ENCODE measurements at regions not wholly inside any gene's neighbourhood (a gene's known extent, or its start where the extent isn't known, plus 50 kb on each side); places are given as distances from the start of the nearest gene placed in this dataset.

DNA sequence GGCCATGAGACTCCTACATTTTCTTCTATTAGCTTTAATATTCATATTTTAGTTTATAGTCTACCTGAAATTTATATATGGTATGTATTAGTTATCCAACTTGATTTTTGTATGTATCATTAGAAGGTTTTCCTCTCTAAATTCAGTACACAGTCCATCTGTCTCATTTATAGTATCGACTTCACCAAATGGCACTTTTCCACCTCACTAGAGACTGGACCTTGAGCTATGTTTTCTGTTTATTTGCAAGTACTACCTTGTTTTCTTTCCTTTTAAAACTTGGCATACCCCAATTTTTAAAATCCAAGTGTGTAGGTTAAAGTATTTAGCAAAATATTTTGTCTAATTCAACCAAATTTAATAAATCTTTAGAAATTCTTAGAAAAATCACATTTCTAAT lies 1137.5 kb downstream of the NSUN3 start:
- no peak for DNase-seq
- 77 to 94% methylated on average over 1 of the region's 1 CpG for WGBS, 2 donors
- Histone ChIP-seq H3K27ac (no peak overlapping the region), H3K4me1 (no peaks in the 10 kb centered on the region), H3K36me3 (replicated peaks in 1 of 2; ENCODE audit: insufficient read depth in 1 of 2, low read depth in 2 of 2) (no peaks in the 10 kb centered on the region), H3K4me3 (no peak overlapping the region), H3K27me3 (no peaks in the 10 kb centered on the region), H3K9me3 (no peaks in the 10 kb centered on the region)
- intact Hi-C loops (cut with DNase I), result no loop called here
- no peak for ATAC-seq
- no peak for TF ChIP-seq POLR2A (IDR thresholded peaks at IDR 0.05)
- TF ChIP-seq, protein P1, sequence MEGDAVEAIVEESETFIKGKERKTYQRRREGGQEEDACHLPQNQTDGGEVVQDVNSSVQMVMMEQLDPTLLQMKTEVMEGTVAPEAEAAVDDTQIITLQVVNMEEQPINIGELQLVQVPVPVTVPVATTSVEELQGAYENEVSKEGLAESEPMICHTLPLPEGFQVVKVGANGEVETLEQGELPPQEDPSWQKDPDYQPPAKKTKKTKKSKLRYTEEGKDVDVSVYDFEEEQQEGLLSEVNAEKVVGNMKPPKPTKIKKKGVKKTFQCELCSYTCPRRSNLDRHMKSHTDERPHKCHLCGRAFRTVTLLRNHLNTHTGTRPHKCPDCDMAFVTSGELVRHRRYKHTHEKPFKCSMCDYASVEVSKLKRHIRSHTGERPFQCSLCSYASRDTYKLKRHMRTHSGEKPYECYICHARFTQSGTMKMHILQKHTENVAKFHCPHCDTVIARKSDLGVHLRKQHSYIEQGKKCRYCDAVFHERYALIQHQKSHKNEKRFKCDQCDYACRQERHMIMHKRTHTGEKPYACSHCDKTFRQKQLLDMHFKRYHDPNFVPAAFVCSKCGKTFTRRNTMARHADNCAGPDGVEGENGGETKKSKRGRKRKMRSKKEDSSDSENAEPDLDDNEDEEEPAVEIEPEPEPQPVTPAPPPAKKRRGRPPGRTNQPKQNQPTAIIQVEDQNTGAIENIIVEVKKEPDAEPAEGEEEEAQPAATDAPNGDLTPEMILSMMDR (IDR thresholded peaks at IDR 0.05), result no peak

DNA sequence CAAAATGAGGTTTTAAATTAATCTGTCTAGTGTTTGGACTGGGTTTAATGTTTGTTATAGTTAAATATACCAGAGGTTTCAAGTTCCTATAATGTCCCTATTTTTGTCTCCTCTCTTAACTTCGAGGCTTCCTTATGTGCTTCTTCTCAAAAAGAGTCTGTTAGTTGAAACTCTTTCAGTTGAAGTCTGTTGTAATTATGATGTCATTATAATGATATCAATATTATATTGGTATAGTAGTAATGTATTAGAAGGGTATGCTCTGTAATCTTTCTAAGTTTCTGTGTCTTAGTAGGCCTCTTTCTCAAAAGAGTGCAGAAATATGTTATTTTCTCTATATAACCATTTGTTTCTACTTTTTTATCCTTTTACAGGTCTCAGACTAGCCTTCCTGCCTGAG lies 1148.0 kb downstream of the NSUN3 start:
- H3K27ac ChIP-seq, result no peak overlapping the region
- no peak overlapping the region for H3K4me3 ChIP-seq
- TF ChIP-seq, protein P1 (IDR thresholded peaks at IDR 0.05), result no peak
- intact Hi-C loops (cut with DNase I), result no loop called here
- H3K4me1 ChIP-seq, result no peaks in the 10 kb centered on the region
- H3K36me3 ChIP-seq (replicated peaks in 1 of 2; ENCODE audit: insufficient read depth in 1 of 2, low read depth in 2 of 2), result no peaks in the 10 kb centered on the region
- H3K9me3 ChIP-seq, result no peaks in the 10 kb centered on the region
- ATAC-seq, result no peak
- WGBS, 2 donors, result 39 to 44% methylated on average over 1 of the region's 1 CpG
- no peaks in the 10 kb centered on the region for H3K27me3 ChIP-seq
- DNase-seq, result no peak

DNA sequence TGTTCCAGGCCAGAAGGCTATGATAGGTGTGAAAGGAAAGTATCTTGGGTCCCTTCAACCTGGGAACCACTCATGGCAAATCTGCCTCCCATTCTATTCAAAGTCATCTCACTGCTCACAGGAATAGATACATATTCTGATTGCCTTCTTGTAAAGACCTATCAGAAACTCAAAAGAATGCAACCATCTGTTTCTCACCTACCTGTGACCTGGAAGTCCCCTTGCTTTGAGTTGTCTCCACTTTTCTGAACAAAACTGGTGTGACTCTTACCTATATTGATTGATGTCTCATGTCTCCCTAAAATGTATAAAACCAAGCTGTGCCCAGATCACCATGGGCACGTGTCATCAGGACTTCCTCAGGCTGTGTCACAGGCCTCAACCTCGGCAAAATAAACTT lies 1149.3 kb downstream of the NSUN3 start:
- 89 to 93% methylated on average over 2 of the region's 2 CpGs for WGBS, 2 donors

DNA sequence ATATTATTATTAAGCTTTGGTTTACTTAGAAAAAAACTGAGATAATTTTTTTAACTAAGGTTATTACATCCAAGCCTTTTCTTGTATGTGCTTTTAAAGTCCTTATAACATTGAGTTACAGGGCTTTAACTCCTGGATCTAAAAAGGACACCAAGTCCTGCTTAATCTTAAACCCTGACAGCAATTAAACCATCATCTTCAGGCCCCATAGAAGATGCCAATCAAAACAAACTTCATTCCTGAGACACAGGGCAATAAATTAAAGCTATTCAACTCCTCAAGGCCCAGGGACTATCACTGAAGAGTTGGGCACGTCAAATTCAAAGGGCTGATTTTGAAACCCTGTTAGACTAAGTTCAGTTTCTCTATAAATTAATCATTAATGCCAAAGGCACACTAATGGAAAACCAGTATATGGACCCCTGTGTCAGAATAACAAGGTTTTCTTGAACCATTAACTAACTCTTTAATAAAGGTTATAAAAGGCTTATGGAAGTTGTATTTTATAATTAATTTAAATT lies 1152.6 kb downstream of the NSUN3 start:
- DNase-seq, result no peak
- TF ChIP-seq, protein P1 (IDR thresholded peaks at IDR 0.05), result no peak
- TF ChIP-seq POLR2A (IDR thresholded peaks at IDR 0.05), result no peak
- no peaks in the 10 kb centered on the region for H3K36me3 ChIP-seq (replicated peaks in 1 of 2; ENCODE audit: insufficient read depth in 1 of 2, low read depth in 2 of 2)
- ATAC-seq, result no peak
- no peaks in the 10 kb centered on the region for H3K9me3 ChIP-seq
- WGBS, 2 donors, result 81 to 93% methylated on average over 1 of the region's 1 CpG
- no peaks in the 10 kb centered on the region for H3K4me1 ChIP-seq
- no peaks in the 10 kb centered on the region for H3K27me3 ChIP-seq
- intact Hi-C loops (cut with DNase I), result no loop called here
- no peak overlapping the region for H3K27ac ChIP-seq
- no peak overlapping the region for H3K4me3 ChIP-seq

More for the DNA sequence above, 1149.3 kb downstream of the NSUN3 start:
- Histone ChIP-seq H3K36me3 (replicated peaks in 1 of 2; ENCODE audit: insufficient read depth in 1 of 2, low read depth in 2 of 2) (no peaks in the 10 kb centered on the region), H3K27ac (no peak overlapping the region), H3K9me3 (no peaks in the 10 kb centered on the region), H3K27me3 (no peaks in the 10 kb centered on the region), H3K4me1 (no peaks in the 10 kb centered on the region), H3K4me3 (no peak overlapping the region)
- TF ChIP-seq, protein P1 (IDR thresholded peaks at IDR 0.05), result no peak
- no peak for TF ChIP-seq POLR2A (IDR thresholded peaks at IDR 0.05)
- DNase-seq, result no peak
- ATAC-seq, result no peak
- intact Hi-C loops (cut with DNase I), result no loop called here

DNA sequence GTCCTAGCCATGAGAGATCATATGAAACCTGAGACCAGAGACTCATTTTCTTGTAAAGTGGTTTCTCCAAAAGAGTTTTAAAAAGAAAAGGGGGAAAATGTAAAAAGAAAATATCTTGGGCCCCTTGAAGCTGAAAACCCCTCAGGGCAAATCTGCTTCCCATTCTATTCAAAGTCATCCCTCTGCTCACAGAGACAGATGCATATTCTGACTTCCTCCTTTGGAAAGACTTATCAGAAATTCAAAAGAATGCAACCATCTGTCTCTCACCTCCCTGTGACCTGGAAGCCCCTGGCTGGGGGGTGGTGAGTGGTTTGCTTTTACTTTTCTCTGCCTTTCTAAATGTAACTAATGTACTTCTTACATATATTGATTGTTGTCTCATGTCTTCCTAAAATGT lies 1154.8 kb downstream of the NSUN3 start:
- intact Hi-C loops (cut with DNase I), result no loop called here
- TF ChIP-seq, protein P1 (IDR thresholded peaks at IDR 0.05), result no peak
- TF ChIP-seq POLR2A (IDR thresholded peaks at IDR 0.05), result no peak
- H3K27ac ChIP-seq, result no peak overlapping the region
- DNase-seq, result no peak
- ATAC-seq, result no peak
- no peaks in the 10 kb centered on the region for H3K4me1 ChIP-seq
- H3K4me3 ChIP-seq, result no peak overlapping the region
- no peaks in the 10 kb centered on the region for H3K9me3 ChIP-seq
- H3K27me3 ChIP-seq, result no peaks in the 10 kb centered on the region
- no peaks in the 10 kb centered on the region for H3K36me3 ChIP-seq (replicated peaks in 1 of 2; ENCODE audit: insufficient read depth in 1 of 2, low read depth in 2 of 2)

All from body of pancreas (tissue), 4 donors.